GM10266 (cell line): ENCODE measurements at regions not wholly inside any gene's neighbourhood (a gene's known extent, or its start where the extent isn't known, plus 50 kb on each side); places are given as distances from the start of the nearest gene placed in this dataset.
"Not testable (repeated sequence)": the region's sequence is repeated elsewhere in the genome, so short reads cannot be mapped to it uniquely, and the experiment has no call there.

Source experiments
- DNase-seq: peaks from one replicate; pipeline ENCODE4 v3.0.0; 2012; ENCODE audit errors: extremely low spot score
- TF ChIP-seq, protein P1 (sequence below): IDR thresholded peaks from 2 replicates; pipeline ENCODE4 v1.5.1; 2012; ENCODE audit warnings: mild to moderate bottlenecking, low read depth; ENCODE audit not compliant: control insufficient read depth, insufficient read depth; ENCODE audit errors: missing control alignments

DNA sequence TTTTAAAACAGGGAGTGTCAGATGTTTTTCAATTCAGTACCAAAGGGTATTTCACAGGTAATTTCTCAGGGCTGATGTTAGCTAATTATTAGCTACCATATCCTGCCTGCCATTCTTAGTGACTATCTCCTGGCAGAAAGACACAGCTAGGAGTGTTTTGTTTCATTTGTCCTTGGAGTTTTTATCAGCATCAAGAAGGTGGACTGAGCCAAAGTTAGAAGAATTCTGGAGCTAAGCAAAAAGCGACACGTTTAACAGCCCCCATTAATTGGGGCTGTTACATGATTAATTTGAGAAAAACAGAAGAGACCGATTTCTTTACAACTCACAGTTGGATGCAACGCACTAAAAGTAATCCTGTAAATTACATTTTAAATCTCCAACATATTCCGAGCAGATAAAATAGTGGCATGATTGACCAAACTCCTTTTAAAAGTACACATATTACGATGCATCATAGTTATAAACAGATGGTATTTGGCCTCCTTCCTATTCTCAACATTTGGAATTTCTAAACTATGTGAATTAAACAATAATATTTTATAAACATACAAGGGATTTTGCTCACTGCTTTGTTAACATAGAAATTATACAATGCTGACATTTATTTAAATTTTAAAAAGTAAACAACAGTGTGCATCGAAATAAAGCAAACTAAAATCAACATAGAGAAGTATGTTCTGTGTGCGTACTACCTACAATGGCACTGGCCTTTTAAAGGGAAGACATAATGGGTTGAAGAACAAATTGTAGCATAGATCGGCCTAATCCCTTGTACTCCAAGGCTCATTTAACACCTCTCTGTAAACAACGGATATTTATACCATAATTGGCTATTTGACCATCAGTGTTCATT, 585.1 kb downstream of the ZEB2 start:
- TF ChIP-seq, protein P1, sequence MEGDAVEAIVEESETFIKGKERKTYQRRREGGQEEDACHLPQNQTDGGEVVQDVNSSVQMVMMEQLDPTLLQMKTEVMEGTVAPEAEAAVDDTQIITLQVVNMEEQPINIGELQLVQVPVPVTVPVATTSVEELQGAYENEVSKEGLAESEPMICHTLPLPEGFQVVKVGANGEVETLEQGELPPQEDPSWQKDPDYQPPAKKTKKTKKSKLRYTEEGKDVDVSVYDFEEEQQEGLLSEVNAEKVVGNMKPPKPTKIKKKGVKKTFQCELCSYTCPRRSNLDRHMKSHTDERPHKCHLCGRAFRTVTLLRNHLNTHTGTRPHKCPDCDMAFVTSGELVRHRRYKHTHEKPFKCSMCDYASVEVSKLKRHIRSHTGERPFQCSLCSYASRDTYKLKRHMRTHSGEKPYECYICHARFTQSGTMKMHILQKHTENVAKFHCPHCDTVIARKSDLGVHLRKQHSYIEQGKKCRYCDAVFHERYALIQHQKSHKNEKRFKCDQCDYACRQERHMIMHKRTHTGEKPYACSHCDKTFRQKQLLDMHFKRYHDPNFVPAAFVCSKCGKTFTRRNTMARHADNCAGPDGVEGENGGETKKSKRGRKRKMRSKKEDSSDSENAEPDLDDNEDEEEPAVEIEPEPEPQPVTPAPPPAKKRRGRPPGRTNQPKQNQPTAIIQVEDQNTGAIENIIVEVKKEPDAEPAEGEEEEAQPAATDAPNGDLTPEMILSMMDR: no peak
- DNase-seq: no peak

DNA sequence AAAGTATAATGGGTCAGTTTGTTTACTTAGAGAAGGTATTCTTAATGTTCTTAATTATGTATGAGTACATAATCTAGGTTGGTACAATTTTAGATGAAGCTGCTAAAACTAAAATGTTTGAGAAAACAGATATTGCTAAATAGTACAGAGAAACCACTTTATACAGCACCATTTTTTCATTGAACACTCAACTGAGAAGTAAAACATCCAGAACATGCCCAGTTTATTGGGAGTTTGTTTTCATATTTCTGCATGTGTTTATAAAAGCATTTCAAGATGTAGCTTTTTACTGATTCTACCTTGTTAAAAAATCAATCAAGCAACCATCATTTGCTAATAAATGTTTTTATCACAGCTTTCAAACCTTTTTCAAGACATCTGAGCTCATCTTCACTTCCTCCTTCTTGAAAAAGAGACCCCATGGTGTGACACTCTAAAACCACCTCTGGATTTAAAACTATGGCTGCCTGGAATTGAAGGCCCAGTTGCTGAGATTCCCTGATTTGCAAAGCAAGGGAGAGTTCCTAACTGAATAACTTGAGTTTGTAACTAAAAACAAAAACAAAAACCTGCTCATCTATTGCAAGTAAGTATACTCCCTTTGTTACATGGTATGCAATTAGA, 585.9 kb downstream of the ZEB2 start:
- no peak for DNase-seq
- TF ChIP-seq, protein P1: no peak

DNA sequence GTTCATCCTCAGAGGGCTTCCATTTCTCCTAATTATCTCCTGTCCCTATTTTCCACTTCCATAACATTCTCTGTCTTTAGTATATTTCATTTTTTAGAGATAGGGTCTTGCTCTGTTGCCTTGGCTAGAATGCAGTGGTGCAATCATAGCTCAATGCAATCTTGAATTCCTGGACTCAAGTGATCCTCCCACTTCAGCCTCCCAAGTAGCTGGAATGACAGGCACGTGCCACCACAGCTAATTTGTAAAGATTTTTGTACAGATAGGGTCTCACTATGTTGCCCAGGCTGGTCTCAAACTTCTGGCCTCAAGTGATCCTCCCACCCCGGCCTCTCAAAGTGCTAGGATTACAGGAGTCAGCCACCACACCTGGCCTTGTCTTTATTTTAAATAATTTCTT, 589.0 kb downstream of the ZEB2 start:
- no peak for DNase-seq
- TF ChIP-seq, protein P1: no peak

DNA sequence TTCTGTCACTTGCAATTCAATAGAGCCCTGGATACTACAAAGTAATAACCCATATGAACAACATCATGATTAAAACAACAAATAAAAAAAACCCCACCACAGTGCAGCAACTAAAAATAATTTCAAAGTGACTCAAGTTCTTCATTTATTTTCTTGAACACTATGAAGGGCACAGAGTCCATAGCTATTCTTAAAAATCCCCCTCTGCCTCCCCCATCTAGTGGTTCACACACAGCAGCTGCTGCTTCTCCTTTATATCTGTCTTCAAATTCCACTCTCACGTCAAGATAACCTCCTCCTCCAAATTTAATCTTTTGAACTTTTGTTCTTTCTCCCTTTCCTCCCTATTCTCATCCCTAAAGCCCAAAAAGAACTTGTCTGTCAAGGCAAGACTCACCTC, 591.3 kb downstream of the ZEB2 start:
- TF ChIP-seq, protein P1: no peak
- no peak for DNase-seq

DNA sequence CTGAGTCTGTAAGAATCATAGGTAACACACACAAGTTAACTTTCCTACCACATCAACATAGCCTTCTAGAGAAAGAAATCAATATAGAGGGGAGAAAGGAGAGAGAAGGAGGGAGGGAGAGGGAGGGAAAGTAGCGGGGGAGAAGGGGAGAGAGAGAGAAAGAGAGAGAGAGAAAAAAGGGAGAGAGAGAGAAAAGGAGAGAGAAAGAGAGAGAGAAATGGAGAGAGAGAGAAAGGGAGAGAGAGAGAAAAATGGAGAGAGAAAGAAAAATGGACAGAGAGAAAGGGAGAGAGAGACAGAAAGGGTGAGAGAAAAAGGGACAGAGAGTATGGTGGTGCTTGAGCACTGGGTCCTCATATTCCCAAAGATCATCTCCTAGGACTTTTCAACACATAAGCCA, 591.7 kb downstream of the ZEB2 start:
- no peak for DNase-seq
- TF ChIP-seq, protein P1: no peak

- DNase-seq: no peak
- TF ChIP-seq, protein P1: no peak
Measured at GRCh38 chr2:143926736-143927135, 593.2 kb downstream of the ZEB2 start.

- not testable (repeated sequence) for DNase-seq
Measured at GRCh38 chr2:143922261-143922830, 597.6 kb downstream of the ZEB2 start.
